GM13976 (cell line): ENCODE measurements at regions not wholly inside any gene's neighbourhood (a gene's known extent, or its start where the extent isn't known, plus 50 kb on each side); places are given as distances from the start of the nearest gene placed in this dataset.

Experiments
- DNase-seq: peaks from one replicate; pipeline ENCODE4 v3.0.0; 2012; ENCODE audit warnings: low spot score
- CTCF ChIP-seq: IDR thresholded peaks from 2 replicates; pipeline ENCODE4 v1.5.1; 2012; ENCODE audit warnings: borderline replicate concordance, mild to moderate bottlenecking; ENCODE audit not compliant: insufficient read depth; ENCODE audit errors: extremely low read depth, missing control alignments, control extremely low read depth
- in situ Hi-C: fragments of 300-500 bp; cut with MboI; formaldehyde crosslinking; loops from one replicate; pipeline ENCODE4 v1.12.0; 2022; ENCODE audit warnings: low sequenced_read_pairs, mixed read lengths, inconsistent platforms; ENCODE audit not compliant: unreplicated experiment

DNA sequence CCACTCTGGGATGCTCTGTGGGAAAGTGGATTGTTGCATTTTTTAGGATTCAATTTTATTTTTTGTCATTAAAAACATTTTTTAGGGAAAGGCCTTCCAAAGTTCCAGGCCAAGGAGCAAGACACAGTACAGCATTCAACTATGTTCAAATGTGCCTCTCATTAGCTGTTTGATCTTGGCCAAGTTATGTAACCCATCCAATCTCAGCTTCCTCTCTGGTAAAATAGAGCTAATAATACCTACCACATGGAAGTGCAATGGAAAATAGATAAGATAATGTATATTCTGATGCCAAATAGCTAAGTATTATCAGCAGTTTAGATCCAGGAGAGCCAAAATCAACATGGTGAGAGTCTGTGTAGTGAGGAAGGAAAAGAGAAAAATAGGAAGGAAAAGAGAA lies 220.3 kb upstream of the SESN3 start:
- DNase-seq, result no peak
- TF ChIP-seq CTCF, result no peak
- in situ Hi-C loops, result no loop called here

- no peak for TF ChIP-seq CTCF
- in situ Hi-C loops, result no loop called here
- DNase-seq, result no peak
Observed at GRCh38 chr11:95450547-95451123, 219.6 kb upstream of the SESN3 start.

GRCh38 chr11:95445746-95446333 lies 214.8 kb upstream of the SESN3 start:
- no peak for TF ChIP-seq CTCF
- in situ Hi-C loops, result no loop called here
- DNase-seq, result no peak

GRCh38 chr11:95444309-95445241 lies 213.6 kb upstream of the SESN3 start:
- no peak for TF ChIP-seq CTCF
- no peak for DNase-seq
- in situ Hi-C loops, result no loop called here

DNA sequence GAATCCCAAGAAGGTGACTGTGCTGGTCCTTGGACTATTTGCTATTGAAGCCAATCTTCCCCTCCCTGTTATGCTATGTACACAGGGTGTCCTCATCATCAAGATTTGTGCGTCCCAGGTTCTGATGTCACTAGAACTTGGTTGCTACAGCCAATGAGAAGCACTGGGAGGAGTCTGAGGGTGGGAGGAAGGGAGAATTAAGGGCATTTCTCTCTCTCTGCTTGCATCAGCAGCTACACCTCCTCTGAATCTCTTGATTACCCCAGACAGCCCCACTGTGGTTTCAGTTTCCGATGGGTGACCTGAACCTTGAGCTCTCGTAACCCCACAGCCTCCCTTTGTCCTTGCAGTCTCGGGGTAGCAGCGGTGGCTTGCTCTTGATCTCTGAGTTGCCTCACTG lies 212.4 kb upstream of the SESN3 start:
- DNase-seq, result peak; percentile 53
- TF ChIP-seq CTCF, result no peak
- in situ Hi-C loops, result no loop called here

DNA sequence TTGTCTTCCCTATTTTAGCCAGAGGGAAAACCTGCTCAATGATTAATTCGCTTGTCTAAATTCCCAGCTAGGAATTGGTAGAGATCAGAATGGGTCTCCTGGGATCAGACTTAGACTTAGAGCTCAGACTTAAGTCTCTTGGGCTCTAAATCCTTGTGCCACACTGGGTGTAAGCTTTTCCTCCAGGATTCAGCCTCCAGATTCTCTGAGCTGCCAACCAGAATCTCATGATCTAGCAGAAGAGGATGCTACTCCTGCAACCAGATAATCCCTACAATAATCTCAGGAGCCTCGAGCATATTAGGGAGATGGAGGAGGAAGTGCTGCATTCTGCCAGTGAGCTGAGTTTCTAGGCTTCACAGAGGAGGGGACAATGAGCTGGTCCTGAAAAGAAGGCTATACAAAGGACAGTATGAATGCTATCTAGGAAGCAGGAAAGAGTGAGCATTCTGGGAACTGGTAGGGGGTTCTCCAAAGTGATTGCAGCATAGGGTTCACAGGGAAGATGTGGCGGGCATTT lies 211.6 kb upstream of the SESN3 start:
- no peak for TF ChIP-seq CTCF
- in situ Hi-C loops, result no loop called here
- no peak for DNase-seq
